ENCODE measurements at regions not wholly inside any gene's neighbourhood (a gene's known extent, or its start where the extent isn't known, plus 50 kb on each side); places are given as distances from the start of the nearest gene placed in this dataset.

GRCh38 chr7:85602196-85602595, 415.3 kb upstream of the SEMA3D start:
- Histone ChIP-seq H3K4me1 (ENCODE audit: insufficient read depth, low read length) (no peaks in the 10 kb centered on the region), H3K36me3 (ENCODE audit: insufficient read depth, low read length) (no peaks in the 10 kb centered on the region), H3K4me3 (ENCODE audit: low read length) (no peak overlapping the region), H3K27me3 (ENCODE audit: control insufficient read depth in 1 of 2, insufficient read depth in 2 of 2, low read length in 2 of 2) (no peaks in the 10 kb centered on the region), H3K27ac (ENCODE audit: low read depth in 1 of 2, low read length in 2 of 2) (no peak overlapping the region), H3K9me3 (ENCODE audit: control insufficient read depth in 1 of 2, insufficient read depth in 1 of 2, low read length in 2 of 2) (no peaks in the 10 kb centered on the region)
- intact Hi-C loops (cut with DNase I, micrococcal nuclease): no loop called here
- Mint-ChIP-seq H3K9me3 (peaks cover 2% of the 10 kb centered on the region), H3K36me3 (ENCODE audit: low read depth) (no peaks in the 10 kb centered on the region), H3K27me3 (no peaks in the 10 kb centered on the region), H3K27ac (no peak overlapping the region), H3K4me3 (no peak overlapping the region), H3K4me1 (ENCODE audit: low read depth) (no peaks in the 10 kb centered on the region)
- no peak for DNase-seq
- ChIA-PET CTCF (no interaction called here), POLR2A (no interaction called here)
- TF ChIP-seq CTCF (IDR thresholded peaks at IDR 0.05): no peak
- ATAC-seq (ENCODE audit: poor library complexity): no peak

GRCh38 chr7:85600395-85600794, 413.5 kb upstream of the SEMA3D start:
- H3K4me1 ChIP-seq (ENCODE audit: insufficient read depth, low read length): no peaks in the 10 kb centered on the region
- CTCF ChIA-PET: interaction anchor here (0.7 kb wide), 1 partner anchor 16 kb away, joined by 3 read pairs; no protein-coding TSS in a partner anchor
- no peak overlapping the region for H3K27ac ChIP-seq (ENCODE audit: low read depth in 1 of 2, low read length in 2 of 2)
- Mint-ChIP-seq H3K4me3 (no peak overlapping the region), H3K4me1 (ENCODE audit: low read depth) (no peaks in the 10 kb centered on the region), H3K9me3 (peaks cover 2% of the 10 kb centered on the region), H3K36me3 (ENCODE audit: low read depth) (no peaks in the 10 kb centered on the region), H3K27me3 (no peaks in the 10 kb centered on the region), H3K27ac (no peak overlapping the region)
- H3K9me3 ChIP-seq (ENCODE audit: control insufficient read depth in 1 of 2, insufficient read depth in 1 of 2, low read length in 2 of 2): no peaks in the 10 kb centered on the region
- H3K4me3 ChIP-seq (ENCODE audit: low read length): no peak overlapping the region
- no peaks in the 10 kb centered on the region for H3K36me3 ChIP-seq (ENCODE audit: insufficient read depth, low read length)
- intact Hi-C loops (cut with DNase I, micrococcal nuclease): no loop called here
- TF ChIP-seq CTCF (IDR thresholded peaks at IDR 0.05): no peak
- no peak for ATAC-seq (ENCODE audit: poor library complexity)
- DNase-seq: no peak
- POLR2A ChIA-PET: no interaction called here
- no peaks in the 10 kb centered on the region for H3K27me3 ChIP-seq (ENCODE audit: control insufficient read depth in 1 of 2, insufficient read depth in 2 of 2, low read length in 2 of 2)

DNA sequence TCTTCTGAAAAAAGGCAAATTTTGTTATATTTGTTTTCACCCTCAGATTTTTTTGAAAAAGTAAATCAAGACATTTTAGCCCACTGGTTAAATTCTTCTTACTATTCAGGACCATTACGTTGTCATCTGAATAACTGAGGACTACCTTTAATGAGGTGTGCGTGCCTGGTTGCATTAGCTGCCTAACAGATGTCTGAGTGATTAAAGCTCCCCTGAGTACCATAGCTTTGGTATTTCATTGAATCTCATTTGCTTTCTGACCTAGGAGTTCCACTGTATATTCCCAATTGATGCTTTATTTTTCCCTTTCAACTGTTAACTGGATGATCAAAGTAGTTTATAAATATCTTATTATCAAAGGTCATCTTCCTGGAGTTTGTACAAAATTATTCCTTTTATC, 410.0 kb upstream of the SEMA3D start:
- Histone ChIP-seq H3K4me3 (ENCODE audit: low read length) (no peak overlapping the region), H3K27me3 (ENCODE audit: control insufficient read depth in 1 of 2, insufficient read depth in 2 of 2, low read length in 2 of 2) (no peaks in the 10 kb centered on the region), H3K27ac (ENCODE audit: low read depth in 1 of 2, low read length in 2 of 2) (no peak overlapping the region), H3K4me1 (ENCODE audit: insufficient read depth, low read length) (no peaks in the 10 kb centered on the region), H3K9me3 (ENCODE audit: control insufficient read depth in 1 of 2, insufficient read depth in 1 of 2, low read length in 2 of 2) (no peaks in the 10 kb centered on the region), H3K36me3 (ENCODE audit: insufficient read depth, low read length) (no peaks in the 10 kb centered on the region)
- no peaks in the 10 kb centered on the region for H3K4me1 Mint-ChIP-seq (ENCODE audit: low read depth)
- ChIA-PET POLR2A (no interaction called here), CTCF (no interaction called here)
- ATAC-seq (ENCODE audit: poor library complexity) (no peak), DNase-seq (no peak)
- no peaks in the 10 kb centered on the region for H3K36me3 Mint-ChIP-seq (ENCODE audit: low read depth)
- TF ChIP-seq CTCF (IDR thresholded peaks at IDR 0.05): no peak
- intact Hi-C loops (cut with DNase I, micrococcal nuclease): no loop called here
- H3K27ac Mint-ChIP-seq: no peak overlapping the region
- H3K9me3 Mint-ChIP-seq: no peaks in the 10 kb centered on the region
- no peak overlapping the region for H3K4me3 Mint-ChIP-seq
- no peaks in the 10 kb centered on the region for H3K27me3 Mint-ChIP-seq

Measured in CD4-positive, alpha-beta T cell (primary cell).